ENCODE measurements at regions not wholly inside any gene's neighbourhood (a gene's known extent, or its start where the extent isn't known, plus 50 kb on each side); places are given as distances from the start of the nearest gene placed in this dataset.

DNA sequence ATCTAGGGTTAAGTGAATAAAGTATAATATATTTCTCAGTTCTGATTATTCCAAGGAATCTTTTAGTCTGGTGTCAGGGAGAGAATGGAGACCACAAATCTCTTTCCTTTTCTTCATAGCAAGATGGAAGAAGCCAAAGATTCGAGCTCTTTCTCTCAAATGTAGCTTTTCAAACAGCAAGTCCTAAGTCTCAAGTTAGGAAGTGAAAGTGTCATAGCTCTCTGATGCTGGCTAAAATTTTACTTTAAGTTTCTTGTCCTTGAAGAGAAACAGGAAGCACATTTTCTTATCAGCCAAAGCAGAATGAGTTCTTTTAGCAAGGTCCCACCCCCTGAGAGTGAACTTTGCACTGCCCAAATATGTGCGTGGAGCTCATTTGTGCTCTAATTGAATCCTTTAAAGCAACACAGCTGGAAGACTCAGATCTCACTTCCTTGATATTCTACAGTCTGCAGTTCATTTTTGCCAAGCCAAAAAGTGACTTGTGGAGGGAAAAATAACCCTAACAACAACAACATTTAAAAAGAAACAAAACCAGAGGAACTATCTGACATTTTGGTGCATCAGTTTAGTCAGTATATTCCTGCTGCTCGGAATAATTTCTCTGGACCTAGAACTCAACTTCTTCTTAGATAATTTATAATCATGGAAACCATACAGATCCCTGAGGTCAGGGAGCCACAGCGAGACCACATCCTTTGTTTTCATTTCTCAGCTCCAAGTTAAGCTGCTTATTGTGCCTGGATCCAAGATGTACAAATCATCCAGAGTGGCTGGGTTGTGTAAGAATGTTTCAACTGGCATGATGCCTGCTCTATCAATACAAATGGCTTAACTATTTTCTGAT, 238.7 kb upstream of the P2RY1 start (continued):
- TF ChIP-seq, protein P1, sequence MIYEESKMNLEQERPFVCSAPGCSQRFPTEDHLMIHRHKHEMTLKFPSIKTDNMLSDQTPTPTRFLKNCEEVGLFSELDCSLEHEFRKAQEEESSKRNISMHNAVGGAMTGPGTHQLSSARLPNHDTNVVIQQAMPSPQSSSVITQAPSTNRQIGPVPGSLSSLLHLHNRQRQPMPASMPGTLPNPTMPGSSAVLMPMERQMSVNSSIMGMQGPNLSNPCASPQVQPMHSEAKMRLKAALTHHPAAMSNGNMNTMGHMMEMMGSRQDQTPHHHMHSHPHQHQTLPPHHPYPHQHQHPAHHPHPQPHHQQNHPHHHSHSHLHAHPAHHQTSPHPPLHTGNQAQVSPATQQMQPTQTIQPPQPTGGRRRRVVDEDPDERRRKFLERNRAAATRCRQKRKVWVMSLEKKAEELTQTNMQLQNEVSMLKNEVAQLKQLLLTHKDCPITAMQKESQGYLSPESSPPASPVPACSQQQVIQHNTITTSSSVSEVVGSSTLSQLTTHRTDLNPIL (CRISPR knock-in tag; IDR thresholded peaks at IDR 0.05), result no peak
- TF ChIP-seq SMARCE1 (IDR thresholded peaks at IDR 0.05) (peak; percentile 71; the same call in 1 of the 2 replicates), BRCA1 (IDR thresholded peaks at IDR 0.05) (no peak), BRCA1 (CRISPR knock-in tag; IDR thresholded peaks at IDR 0.05) (no peak), ZKSCAN1 (IDR thresholded peaks at IDR 0.05; ENCODE audit: low read depth, low read length) (no peak), RUNX1 (IDR thresholded peaks at IDR 0.05; ENCODE audit: low read depth) (no peak), EGR1 (conservative IDR thresholded peaks at IDR 0.05) (no peak), ZC3H8 (IDR thresholded peaks at IDR 0.05) (no peak), MTA1 (IDR thresholded peaks at IDR 0.05; ENCODE audit: borderline replicate concordance) (no peak; the same call in 1 of the 2 replicates), SNIP1 (IDR thresholded peaks at IDR 0.05; ENCODE audit: low read depth) (no peak), MYC (IDR thresholded peaks at IDR 0.05; ENCODE audit: low read depth, low read length) (peak; percentile 43; the same call in 1 of the 2 replicates), MYC (CRISPR knock-in tag; IDR thresholded peaks at IDR 0.05; ENCODE audit: borderline replicate concordance, low read depth) (no peak), ZNF764 (CRISPR knock-in tag; IDR thresholded peaks at IDR 0.05; ENCODE audit: low read depth) (no peak), ZNF384 (IDR thresholded peaks at IDR 0.05; ENCODE audit: low read depth, low read length) (no peak), MEF2A (IDR thresholded peaks at IDR 0.05; ENCODE audit: control insufficient read depth, low read depth, low read length) (no peak), CAMTA2 (CRISPR knock-in tag; conservative IDR thresholded peaks at IDR 0.05) (no peak), FOXK1 (CRISPR knock-in tag; IDR thresholded peaks at IDR 0.05; ENCODE audit: borderline replicate concordance) (no peak), RBM14 (IDR thresholded peaks at IDR 0.05; ENCODE audit: borderline replicate concordance, insufficient read depth, low read depth, low read length) (no peak), GABPA (tag; conservative IDR thresholded peaks at IDR 0.05; ENCODE audit: low read depth) (peak; percentile 71), HCFC1 (IDR thresholded peaks at IDR 0.05; ENCODE audit: low read depth, low read length) (no peak), MYBL2 (IDR thresholded peaks at IDR 0.05; ENCODE audit: low read depth) (no peak), MYBL2 (CRISPR knock-in tag; IDR thresholded peaks at IDR 0.05; ENCODE audit: borderline replicate concordance) (no peak), GABPB1 (CRISPR knock-in tag; IDR thresholded peaks at IDR 0.05) (no peak), ZNF830 (CRISPR knock-in tag; IDR thresholded peaks at IDR 0.05) (no peak), MCM7 (IDR thresholded peaks at IDR 0.05) (no peak), FOS (IDR thresholded peaks at IDR 0.05; ENCODE audit: extremely low read depth, insufficient read length) (no peak)
- TF ChIP-seq, protein P2, sequence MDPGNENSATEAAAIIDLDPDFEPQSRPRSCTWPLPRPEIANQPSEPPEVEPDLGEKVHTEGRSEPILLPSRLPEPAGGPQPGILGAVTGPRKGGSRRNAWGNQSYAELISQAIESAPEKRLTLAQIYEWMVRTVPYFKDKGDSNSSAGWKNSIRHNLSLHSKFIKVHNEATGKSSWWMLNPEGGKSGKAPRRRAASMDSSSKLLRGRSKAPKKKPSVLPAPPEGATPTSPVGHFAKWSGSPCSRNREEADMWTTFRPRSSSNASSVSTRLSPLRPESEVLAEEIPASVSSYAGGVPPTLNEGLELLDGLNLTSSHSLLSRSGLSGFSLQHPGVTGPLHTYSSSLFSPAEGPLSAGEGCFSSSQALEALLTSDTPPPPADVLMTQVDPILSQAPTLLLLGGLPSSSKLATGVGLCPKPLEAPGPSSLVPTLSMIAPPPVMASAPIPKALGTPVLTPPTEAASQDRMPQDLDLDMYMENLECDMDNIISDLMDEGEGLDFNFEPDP (CRISPR knock-in tag; IDR thresholded peaks at IDR 0.05), result no peak
- TF ChIP-seq, protein P3, sequence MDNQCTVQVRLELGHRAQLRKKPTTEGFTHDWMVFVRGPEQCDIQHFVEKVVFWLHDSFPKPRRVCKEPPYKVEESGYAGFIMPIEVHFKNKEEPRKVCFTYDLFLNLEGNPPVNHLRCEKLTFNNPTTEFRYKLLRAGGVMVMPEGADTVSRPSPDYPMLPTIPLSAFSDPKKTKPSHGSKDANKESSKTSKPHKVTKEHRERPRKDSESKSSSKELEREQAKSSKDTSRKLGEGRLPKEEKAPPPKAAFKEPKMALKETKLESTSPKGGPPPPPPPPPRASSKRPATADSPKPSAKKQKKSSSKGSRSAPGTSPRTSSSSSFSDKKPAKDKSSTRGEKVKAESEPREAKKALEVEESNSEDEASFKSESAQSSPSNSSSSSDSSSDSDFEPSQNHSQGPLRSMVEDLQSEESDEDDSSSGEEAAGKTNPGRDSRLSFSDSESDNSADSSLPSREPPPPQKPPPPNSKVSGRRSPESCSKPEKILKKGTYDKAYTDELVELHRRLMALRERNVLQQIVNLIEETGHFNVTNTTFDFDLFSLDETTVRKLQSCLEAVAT (IDR thresholded peaks at IDR 0.05), result no peak

Data from K562 (cell line).